AG09319 (cell line): ENCODE measurements at regions not wholly inside any gene's neighbourhood (a gene's known extent, or its start where the extent isn't known, plus 50 kb on each side); places are given as distances from the start of the nearest gene placed in this dataset.
"Not testable (repeated sequence)": the region's sequence is repeated elsewhere in the genome, so short reads cannot be mapped to it uniquely, and the experiment has no call there.

Source experiments
- DNase-seq: peaks from one replicate; pipeline ENCODE4 v3.0.0-alpha.2; 2010; ENCODE audit warnings: low read depth; ENCODE audit errors: extremely low read depth
- CTCF ChIP-seq: IDR thresholded peaks from 2 replicates; pipeline ENCODE4 v1.5.1; 2011; ENCODE audit warnings: low read depth, mild to moderate bottlenecking, inconsistent platforms, low read length, moderate library complexity

GRCh38 chr6:49252901-49253300 lies 210.2 kb downstream of the MMUT start:
- no peak for TF ChIP-seq CTCF

DNA sequence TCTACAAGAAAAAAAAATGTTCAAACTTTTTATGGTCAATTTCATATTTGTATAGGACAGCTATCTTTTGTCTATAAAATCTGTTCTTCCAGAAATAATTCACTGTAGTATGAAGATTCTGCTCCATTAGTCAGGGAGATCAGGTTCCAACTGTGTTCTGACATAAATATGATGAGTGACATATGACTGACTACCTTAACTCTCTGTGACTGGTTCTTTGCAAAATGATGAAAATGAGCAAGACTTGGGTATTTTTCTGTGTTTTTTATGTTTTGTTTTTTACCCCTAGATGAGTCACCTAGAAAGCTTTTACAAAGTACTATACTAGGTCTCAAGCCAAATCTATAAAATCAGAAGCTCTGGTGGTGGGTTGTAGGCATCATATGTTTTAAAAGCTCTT lies 229.6 kb downstream of the MMUT start:
- no peak for TF ChIP-seq CTCF
- no peak for DNase-seq

More at GRCh38 chr6:49252901-49253300, 210.2 kb downstream of the MMUT start:
- no peak for DNase-seq

GRCh38 chr6:49225471-49225870 lies 237.6 kb downstream of the MMUT start:
- no peak for DNase-seq

DNA sequence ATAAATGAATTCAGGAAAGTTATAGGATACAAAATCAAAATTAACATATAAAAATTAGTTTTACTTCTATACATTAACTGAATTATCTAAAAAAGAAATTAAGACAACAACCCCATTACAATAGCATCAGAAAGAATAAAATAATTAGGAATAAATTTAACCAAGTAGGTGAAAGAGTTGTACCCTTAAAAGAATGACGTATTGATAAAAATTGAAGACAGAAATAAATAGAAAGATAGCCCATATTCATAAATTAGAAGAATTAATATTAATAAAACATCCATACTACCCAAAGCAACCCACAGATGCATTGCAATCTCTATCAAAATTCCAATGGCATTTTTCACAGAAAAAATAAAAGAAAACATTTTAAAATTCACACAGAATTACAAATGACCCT lies 242.8 kb downstream of the MMUT start:
- no peak for TF ChIP-seq CTCF
- DNase-seq = no peak

More at GRCh38 chr6:49225471-49225870, 237.6 kb downstream of the MMUT start:
- no peak for TF ChIP-seq CTCF

DNA sequence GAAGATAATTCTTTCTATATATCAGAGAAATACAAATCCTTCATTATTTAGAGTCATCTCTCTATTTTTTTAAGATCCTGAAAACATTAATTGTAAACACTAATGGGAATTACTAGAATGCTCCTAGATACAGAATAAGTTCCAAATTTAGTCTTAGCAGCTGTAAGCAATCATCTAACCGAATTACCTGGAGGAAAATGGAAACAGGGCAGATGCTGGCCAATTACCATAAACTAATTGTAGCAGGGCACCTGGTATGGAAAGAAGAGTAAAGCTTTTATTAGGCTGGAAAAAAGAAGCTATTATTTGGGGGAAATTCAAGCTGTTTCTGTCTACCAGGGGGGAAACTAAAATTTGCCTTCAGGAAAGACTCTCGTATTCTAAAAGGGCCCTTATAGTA lies 257.5 kb downstream of the MMUT start:
- DNase-seq = no peak
- TF ChIP-seq CTCF = no peak

- no peak for DNase-seq
- no peak for TF ChIP-seq CTCF
Measured at GRCh38 chr6:49202924-49203536, 260.0 kb downstream of the MMUT start.

- no peak for TF ChIP-seq CTCF
- no peak for DNase-seq
Measured at GRCh38 chr6:49198015-49198414, 265.0 kb downstream of the MMUT start.

GRCh38 chr6:49162379-49162778 lies 300.7 kb downstream of the MMUT start:
- not testable (repeated sequence) for DNase-seq
